GM18520 (cell line): ENCODE measurements at regions not wholly inside any gene's neighbourhood (a gene's known extent, or its start where the extent isn't known, plus 50 kb on each side); places are given as distances from the start of the nearest gene placed in this dataset.

ENCODE experiments used
- ATAC-seq: cut with Tn5 transposase; IDR thresholded peaks from one replicate; pipeline ENCODE4 v1.9.1; 2021; ENCODE audit not compliant: unreplicated experiment

DNA sequence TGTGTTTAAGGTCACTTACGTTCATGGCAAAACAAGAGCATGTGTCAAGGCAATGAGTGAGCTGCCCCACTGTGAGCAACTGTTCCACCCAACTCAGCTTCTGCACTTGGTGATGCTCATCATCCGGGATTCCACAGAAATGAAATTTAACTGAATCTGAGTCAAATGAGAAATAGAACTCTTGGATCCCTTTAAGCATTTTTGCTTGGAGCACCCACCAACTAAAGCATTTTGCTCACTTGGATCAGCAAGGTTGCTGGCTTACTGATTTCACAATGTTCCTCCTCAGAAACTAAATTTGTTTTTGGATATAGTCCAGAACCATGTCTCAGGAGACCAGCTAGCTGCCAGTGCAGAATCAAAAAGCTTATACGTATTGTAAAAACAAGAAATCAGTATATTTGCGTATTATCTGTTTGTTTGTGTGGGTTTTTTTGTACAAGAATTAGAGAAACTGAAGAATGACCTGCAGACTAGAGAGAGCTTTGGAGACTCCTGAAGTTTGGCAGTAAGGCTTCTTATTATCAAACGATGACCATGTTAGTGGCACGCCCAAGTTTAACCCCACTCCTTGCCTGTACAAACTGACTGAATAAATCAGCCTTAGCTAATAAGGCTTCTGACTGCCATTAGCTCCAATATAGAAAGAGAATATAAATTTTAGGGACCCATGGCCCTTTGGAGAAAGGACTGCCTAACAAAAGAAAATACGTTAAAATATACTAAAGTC lies 153.8 kb upstream of the FST start:
- no peak for ATAC-seq

DNA sequence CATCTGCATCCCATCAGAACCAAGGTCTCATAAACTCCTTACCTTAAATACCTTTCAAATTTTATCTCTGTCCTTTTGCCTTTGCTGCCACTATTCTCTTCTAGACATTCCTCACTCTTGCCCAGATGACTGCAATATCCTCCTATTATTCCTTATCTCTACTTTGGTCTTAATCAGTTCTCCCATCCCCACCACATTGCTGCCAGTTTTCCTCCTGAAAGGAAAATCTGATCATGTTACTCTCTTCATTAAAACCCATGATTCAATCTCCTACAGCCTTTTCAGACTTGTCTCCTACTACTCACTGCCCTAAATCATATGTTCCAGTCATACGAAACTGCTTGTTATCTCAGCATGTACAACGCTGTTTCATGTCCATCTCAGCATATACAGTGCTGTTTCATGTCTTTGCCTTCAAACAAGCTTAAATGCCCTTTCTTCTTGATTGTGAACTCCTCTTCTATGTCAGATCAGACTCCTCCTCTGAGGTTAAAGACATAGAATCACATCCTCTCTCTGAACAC lies 152.6 kb upstream of the FST start:
- no peak for ATAC-seq

DNA sequence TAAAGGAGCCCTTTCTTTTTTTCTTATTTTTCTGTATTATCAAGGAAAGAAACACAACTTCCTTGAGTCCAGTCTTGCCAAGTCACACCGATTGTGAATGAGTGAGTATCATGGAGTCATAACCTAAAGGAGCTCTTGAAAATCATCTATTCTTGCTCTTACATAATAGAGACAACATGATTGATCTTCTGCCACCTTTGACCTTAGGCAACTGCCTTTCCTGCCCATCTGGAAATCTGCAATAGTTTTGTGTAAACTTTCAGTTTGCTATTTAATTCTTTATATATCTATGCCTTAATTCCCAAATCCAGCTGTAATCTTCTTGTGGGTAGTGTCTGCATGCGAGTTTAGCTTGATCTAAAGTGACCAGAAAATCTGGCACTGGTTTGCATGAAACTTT lies 149.9 kb upstream of the FST start:
- ATAC-seq: no peak

DNA sequence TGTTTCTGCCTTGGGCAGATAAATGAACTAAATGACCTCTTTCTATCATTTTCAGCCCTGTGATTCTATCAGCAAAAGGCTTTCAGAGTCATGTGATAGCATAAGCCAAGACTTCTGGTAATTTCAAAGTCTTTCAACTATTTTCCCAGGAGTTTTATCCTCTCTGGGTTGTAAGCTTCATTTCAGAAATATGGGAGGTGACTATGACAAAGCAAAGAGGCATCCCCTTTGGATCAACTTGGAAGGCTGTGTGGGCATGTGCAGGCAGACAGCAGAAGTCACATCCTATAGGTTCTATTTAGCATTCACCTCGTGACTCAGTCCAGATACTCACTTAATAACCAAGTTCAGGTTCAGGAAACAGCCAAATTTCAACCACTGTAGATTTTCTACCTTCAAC lies 149.0 kb upstream of the FST start:
- ATAC-seq: no peak

DNA sequence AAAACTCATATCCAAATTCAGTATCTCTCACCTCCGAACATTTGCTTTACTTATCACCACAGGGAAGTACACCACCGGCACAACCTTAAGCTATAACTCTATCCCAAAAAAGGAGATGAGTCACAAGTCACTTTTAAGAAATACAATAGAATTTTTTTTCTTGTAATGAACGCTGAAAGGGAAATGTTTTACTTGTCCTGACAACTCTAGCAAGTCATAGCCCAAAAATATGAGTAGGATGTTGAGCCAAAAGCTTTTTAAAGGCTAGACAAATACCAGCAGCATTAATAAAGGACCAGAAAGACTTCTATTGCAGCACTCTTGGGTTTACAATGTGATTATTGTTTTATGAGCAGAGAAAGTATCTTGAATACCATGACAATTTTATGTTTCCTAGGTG lies 147.3 kb upstream of the FST start:
- ATAC-seq: no peak

DNA sequence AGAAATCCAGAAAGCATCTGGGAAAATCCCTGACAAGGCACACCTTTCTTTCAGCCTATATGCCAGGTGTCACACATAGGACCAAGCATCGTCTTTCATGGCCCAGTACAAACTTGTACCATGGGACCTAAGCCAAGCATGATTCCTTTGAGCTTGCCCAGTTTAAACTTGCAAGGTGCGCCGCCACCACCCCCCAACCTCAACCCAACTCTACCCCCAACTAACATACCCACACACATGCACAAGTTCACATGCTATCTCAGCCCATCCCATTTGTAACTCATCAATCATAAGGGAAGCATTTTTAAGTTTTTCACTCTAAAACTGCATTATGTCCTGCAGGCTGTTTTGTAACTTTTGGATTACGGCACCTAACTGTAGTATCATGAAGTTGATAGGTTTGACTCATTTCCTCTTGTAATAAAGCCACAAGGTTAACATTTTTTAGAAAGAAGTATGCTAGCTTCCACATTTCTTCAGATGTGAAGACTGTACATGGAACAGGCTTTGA lies 145.9 kb upstream of the FST start:
- ATAC-seq: no peak

DNA sequence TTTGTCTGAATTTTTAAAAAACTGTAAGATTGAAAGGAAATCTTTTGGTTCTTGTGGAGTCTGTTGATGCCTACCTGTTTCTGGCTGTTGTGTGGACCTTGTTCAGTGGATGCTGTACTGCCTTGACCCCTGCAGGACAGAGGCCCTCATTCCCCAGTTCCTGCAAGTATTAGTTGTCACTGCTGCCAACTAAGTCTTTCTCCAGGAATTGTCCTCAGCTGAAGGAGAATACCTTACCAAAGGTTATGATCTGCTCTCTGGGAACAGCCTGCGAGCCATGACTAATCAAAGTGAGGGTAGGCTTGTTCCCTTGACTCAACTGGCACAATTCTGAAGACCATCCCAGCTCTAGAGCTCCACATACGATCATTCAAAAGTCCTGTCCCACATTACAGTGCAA lies 145.3 kb upstream of the FST start:
- no peak for ATAC-seq

DNA sequence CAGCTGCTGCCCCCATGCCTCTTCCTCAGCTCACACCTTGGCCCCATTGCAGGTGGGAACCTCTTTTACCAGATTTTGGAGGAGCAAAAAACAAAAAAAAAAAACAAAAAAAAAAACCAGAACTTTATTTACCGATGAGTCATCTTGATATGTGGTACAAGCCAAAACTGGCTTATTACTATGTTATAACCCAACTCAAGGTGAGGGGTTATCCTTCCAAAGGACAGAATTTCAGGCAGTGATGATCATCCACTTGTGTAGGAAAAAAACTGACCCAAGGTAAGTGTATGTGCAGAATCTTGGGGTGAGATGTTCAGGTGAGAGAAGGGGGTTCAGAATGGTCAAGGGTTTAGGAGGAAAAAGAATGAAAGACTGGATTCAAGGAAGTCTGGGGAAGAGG lies 142.6 kb upstream of the FST start:
- ATAC-seq: no peak

DNA sequence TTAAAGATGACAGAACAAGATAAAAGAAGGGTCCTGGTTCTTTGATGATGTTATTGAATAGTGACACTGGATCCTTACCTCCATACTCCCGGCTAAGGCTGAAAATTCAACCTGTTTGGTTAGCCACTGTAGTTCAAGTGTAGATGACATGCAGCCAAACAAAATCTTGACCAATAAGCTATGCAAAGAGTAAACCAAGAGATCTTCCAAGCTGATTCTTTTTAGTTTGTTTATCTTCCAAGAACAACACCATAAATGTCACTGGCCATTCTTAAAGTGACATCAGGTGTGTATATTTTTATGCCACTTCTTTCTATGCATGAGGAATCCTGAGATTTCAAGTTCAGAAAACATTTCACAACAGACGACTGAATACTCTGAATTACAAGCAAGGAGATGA lies 141.5 kb upstream of the FST start:
- ATAC-seq: no peak

DNA sequence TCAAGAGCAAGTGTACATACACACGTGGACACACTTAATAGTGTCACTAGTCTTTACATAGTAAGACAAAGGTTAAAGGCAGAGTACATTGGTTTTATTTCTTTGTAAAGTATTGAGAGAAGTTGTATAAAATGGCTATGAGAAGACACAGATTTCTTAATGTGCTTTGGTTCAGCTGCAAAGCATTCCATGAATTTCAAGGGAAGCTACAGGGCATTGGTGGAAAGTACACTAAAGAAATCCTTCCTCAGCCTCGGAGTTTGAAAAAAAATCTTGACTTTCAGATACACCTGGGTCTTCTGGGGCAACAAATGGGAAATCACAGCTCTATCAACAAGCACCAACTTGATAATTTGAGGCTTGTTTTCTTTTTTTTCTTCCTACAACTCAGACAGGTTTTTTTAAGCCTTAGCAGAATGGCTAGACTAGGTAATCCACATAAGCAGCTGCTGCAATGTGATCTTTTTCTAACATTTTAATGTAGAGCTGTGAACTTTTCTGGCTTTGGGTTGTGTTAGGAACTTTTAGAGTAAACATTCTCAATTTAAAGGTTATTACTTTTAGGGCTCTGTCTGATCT lies 140.4 kb upstream of the FST start:
- ATAC-seq: no peak

DNA sequence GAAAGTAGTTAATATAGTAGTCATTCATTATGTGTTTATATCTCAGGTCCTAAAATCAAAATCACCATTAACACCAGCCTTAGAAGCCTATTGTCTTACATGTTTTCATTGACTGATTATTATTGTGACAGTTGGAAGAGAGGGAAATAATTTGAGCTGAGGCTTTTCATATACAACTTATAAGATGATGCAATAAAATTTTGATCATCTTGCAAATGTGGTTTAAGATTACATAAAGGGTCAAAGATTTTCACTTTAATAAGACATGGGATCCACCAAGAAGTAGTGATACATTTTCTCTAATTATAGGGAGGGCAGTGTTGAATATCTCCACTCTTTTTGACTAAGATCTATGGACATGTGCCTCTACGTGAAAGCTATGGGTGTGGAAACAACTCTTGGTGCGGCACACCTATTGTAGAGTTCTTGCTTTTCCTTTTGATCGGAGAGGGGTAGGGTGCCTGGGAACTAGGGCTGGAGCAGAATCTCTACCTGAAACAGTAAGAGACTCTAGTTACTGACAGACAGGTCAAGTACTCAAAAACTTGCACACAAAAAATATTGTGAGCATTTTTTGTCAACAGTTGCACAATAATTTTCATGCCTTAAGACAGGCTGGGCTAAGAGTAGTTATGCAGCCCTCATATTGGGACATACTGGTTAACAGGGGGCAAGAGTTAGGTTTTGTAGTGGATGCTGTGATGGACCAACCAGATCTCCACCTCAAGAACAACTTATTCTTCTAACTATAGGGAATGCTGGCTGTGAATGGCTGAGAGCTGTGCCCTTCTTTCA lies 139.3 kb upstream of the FST start:
- ATAC-seq: no peak

DNA sequence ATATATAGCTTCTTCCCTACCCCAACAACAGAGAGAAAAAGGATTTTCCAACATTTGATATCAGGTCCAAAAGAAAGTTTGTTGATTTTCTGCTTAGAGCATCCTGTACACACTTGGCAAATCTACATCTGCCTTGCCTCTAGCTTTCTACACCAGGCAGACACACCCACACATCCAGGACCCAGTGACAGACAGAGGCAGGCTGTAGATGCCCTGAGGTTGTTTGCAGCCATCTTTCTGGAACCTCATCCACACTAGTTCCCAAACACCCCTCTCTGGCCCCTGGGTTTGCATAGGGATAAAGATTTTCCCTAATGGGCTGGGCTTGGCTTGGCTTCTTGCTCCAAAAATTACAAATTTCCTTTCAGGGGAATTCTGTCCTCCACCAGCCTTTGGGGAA lies 138.2 kb upstream of the FST start:
- no peak for ATAC-seq

DNA sequence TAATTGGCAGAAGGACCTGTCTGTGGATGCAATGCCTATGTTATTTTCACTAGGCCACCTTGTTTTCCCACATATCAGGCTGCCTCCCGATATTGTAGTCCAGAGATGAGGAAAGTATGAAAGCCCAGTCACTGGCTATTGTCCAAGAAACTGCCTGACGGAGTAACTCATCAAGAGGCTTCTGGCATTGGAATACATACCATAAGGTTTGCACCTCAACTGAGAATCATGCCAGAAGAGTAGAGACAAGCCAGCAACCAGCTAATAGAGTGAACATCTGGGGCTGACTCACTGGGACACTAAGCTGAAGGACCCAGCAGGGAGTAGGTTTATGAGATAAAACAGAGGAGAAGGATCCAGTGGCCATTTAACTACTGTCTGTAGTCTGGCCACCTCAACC lies 137.2 kb upstream of the FST start:
- ATAC-seq: no peak

DNA sequence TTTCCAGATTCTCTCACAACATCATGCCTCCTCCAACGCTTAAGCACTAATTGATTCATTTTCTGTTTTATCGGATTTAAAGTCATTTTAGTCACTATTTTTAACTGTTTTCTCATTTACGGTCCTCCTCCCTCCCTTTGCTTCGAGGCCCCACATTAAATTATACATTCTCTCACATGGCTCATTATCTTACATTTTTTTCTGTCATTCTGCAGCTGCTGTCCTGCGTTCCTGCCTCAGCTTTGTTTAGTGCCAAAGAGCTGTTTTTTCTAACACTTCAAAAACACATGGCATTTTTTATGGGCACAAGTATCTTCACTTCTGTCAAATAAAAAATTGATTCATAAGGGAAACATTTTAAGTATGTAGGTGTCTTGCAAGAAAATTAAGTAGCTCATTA lies 130.1 kb upstream of the FST start:
- no peak for ATAC-seq

DNA sequence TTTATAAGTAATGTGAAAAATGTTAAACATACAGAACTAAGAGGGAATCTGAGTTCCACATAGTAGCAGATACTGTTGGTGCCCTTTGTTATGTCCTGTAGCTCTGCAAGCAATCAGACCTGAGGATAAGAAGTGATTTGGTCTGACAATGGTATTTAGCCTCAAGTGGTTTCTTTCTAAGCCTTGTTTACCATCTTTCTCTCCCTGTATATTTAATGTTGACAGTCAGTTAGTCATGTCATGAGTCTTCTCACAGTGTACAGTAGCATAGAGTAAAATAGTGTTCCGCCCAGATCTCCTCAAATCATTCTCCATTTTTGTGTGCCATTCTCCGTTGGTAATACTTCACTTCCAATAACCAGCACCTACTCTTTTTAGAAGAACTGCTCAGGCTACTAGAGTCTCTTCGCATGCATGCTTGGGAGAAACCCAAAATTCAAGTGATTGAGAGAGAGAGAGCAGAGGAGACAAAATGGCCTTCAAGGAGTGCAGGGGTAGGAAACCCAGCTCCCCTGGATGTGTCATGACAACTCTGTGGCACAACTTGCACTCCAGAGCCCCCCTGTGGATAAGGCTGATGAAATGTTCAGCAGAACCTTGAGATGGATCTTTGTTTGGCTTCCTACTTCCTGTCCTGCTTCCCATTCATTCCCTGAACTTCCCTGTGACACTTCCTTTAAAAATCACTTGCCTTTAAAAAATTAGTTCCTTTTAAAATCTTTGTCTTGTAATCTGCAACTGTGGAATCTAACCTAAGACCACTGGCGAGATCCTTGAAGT lies 129.2 kb upstream of the FST start:
- no peak for ATAC-seq

DNA sequence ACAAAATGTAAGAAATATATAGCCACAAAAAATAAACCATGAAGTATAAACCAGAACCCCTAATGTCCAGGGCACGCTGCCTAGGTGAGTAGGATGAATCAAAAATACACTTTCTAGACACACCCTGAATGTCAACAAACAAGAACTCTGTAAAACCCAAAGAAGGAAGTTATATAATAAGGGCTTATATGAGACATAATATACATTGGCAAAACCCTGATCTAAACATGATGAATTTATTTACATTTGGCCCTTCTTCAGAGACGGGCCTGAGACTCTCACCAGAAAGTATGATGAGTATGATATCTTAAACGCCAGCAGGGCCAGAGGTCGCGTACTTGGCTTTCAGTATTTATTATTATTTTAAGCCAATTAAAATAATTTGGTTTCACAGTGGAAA lies 125.1 kb upstream of the FST start:
- ATAC-seq: no peak

DNA sequence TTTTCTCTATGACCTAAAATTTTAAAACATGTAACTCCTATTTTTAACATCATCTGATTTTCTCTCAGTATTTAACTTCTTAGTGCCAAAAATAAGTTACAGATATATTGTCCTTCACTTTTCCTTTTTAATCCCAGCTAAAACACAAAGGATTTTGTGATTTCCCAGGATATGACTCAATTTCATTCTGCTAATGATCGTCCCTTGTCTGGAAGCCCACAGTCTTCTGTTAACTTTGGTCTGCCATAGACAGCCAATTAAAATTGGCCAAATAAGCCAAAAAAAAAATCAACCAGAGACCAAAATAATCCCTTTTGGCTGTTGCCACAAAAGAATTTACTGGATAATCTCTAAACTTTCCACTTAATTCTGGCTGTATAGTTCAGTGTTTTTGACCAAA lies 124.5 kb upstream of the FST start:
- no peak for ATAC-seq

DNA sequence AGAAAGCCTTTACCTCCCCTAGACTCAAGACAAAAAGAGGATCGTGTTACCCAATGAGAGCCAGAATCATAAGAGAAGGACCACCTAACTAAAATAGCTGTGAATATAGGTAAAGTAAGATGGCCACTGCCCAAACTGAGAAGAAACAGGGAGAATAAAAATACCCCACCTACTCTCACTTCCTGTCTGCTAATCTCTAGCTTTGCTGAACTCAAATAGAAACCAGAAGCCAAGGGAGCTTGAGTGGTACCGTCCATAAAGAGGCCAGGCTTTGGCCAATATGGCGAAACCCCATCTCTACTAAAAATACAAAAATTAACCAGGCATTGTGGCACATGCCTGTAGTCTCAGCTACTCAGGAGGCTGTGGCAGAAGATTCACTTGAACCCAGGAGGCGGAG lies 123.0 kb upstream of the FST start:
- ATAC-seq: peak; percentile 68

DNA sequence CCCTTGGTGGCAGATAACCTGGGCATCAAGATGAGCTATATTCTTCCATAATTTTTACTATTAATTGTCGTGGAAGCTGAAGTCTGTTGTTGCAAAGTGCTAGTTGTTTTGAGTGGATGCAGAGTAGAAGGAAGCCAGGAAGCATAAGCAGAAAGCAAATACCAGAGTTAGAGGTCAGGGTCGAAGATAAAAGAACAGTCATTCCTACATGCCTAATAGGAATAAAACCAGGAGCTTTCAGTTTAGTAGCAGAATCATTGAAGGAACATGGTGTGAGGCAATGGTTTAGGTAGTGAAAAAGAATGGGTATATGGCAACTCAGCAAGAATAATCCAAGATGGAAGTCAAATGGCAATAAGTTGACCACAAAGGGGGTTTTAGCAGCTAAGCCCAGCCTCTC lies 121.6 kb upstream of the FST start:
- ATAC-seq: no peak

DNA sequence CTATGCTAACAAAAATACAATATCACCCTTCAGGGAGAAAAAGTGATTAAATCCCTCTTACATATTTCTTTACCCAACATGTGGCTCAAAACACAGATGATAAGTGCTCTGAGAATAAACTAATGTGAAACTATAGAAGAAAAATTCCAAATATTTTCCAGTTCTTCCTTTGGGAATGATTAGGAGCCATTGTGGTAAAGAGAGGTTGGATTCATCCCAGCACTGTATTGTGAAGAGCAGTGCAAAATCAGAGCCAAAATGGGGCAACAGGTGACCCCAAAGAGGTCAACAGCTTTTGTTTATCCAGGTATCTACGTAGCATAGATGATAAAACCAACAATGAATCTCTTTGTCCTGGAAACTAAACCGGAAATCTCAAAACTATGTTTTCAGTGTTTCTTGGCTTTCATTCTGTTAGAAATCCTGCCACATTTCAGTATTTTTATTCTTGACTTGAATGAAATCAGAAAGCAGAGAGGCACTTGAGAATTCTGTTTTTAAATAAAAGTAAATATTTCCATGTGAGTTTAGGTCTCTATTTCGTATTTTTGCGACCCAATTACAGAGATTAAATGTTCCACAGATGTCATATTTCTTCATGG lies 120.4 kb upstream of the FST start:
- ATAC-seq: no peak

DNA sequence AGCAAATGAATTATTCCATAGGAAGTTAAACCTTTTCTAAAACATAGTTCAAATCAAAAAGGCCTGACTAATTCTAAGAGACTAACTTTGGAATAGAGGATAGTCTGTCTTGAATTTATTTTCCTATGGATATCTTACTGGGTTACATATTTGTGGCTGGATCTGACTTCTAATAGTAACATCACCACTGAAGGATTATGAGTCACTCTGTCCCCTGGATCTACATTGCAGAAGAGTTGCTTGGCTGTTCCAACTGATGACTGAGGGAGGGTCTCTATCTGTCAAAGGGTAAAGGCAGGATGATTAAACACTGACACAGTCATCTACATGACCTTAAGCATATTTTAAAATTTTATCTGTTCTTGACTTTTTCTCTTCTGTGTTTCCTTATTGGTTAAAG lies 119.6 kb upstream of the FST start:
- ATAC-seq: no peak
